PFSK-1 (cell line): ENCODE measurements at regions not wholly inside any gene's neighbourhood (a gene's known extent, or its start where the extent isn't known, plus 50 kb on each side); places are given as distances from the start of the nearest gene placed in this dataset.

Experiments
- FOXP2 ChIP-seq: optimal IDR thresholded peaks from 2 replicates; pipeline ENCODE3; 2011; ENCODE audit warnings: borderline replicate concordance, control low read depth, inconsistent platforms; ENCODE audit not compliant: insufficient read depth; ENCODE audit errors: extremely low read length, extremely low read depth
- POLR2AphosphoS5 ChIP-seq: IDR thresholded peaks from 2 replicates; pipeline ENCODE4 v1.6.1; 2012; ENCODE audit warnings: low read depth, mild to moderate bottlenecking, control low read depth, low read length, moderate library complexity
- REST ChIP-seq, 2 experiments: IDR thresholded peaks; 2 replicates each; pipeline versions ENCODE4 v1.6.1 to v1.8.0; 2011 to 2012; ENCODE audit warnings: low read depth in 2 of 2, low read length in 2 of 2, control low read depth in 1 of 2, inconsistent platforms in 1 of 2, mild to moderate bottlenecking in 1 of 2, moderate library complexity in 1 of 2; ENCODE audit not compliant: insufficient read depth in 1 of 2
- SIN3A ChIP-seq: IDR thresholded peaks from 2 replicates; pipeline ENCODE4 v1.6.1; 2012; ENCODE audit warnings: mild to moderate bottlenecking, low read length, moderate library complexity, borderline replicate concordance; ENCODE audit not compliant: insufficient read depth
- TAF1 ChIP-seq: IDR thresholded peaks from 2 replicates; pipeline ENCODE4 v1.6.1; 2012; ENCODE audit warnings: low read length, control low read depth, borderline replicate concordance; ENCODE audit not compliant: insufficient read depth

GRCh38 chr13:74450525-74450845 is 316.3 kb upstream of the KLF12 start:
- TF ChIP-seq POLR2AphosphoS5 (no peak), REST (IDR thresholded peaks at IDR 0.05; ENCODE audit: insufficient read depth in 1 of 2, low read depth in 2 of 2, low read length in 2 of 2) (no peak), TAF1 (no peak), SIN3A (no peak), FOXP2 (no peak)

- no peak for TF ChIP-seq SIN3A
- TF ChIP-seq POLR2AphosphoS5, result no peak
- TF ChIP-seq FOXP2, result no peak
- TF ChIP-seq REST (IDR thresholded peaks at IDR 0.05; ENCODE audit: insufficient read depth in 1 of 2, low read depth in 2 of 2, low read length in 2 of 2), result no peak
- no peak for TF ChIP-seq TAF1
These were observed 315.8 kb upstream of the KLF12 start for GRCh38 chr13:74449811-74450524.

DNA sequence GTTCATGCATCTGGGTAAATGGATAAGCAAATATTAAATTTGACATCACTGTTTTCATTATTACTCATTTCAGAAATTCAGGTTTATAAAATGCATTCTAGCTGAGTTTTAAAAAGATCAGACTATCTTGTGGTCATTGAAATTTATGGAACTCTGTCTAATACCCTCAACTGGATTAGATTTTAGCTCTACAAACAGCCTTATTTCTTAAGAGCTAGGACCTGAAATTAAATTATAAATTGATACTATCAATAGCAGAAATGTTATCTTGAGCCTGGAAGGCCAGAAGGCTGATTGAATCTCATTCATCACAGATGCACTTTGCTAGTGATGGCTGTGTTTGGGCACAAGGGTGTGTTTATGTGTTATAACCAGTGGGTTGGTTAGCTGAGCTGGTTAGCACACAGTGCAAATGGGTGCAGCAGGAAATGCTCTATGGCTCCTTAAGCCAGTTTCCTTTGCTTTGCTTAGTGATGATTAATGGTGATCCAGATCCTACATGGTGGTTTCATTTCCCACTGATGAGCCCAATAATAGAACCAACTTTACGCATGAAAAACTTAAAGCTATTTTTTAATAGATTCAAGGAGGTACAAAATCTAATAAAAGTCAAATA is 310.8 kb upstream of the KLF12 start:
- no peak for TF ChIP-seq REST (IDR thresholded peaks at IDR 0.05; ENCODE audit: insufficient read depth in 1 of 2, low read depth in 2 of 2, low read length in 2 of 2)
- no peak for TF ChIP-seq POLR2AphosphoS5
- TF ChIP-seq TAF1, result no peak
- no peak for TF ChIP-seq FOXP2
- no peak for TF ChIP-seq SIN3A

- TF ChIP-seq TAF1 (no peak), SIN3A (no peak), POLR2AphosphoS5 (no peak), REST (IDR thresholded peaks at IDR 0.05; ENCODE audit: insufficient read depth in 1 of 2, low read depth in 2 of 2, low read length in 2 of 2) (no peak), FOXP2 (no peak)
These were observed 310.0 kb upstream of the KLF12 start for GRCh38 chr13:74444161-74444571.

DNA sequence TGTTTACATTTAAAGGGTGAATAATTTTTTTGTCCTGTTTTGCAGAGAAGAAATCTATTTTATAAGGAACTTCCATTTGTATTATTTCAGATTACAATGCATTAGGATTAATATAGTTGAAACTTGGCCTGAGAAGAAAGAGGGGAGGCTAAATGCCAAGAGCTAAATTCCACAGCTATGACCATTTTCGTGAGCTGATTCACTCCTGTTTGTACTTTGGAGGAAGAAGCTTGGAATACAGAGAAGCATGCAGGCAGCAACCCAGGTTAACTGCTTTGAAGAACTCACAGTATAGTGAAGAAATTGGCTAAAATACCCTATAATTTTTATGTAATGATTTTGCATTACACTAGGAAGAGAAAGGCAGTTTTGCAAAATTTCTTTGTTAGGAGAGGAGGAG is 309.4 kb upstream of the KLF12 start:
- TF ChIP-seq REST (IDR thresholded peaks at IDR 0.05; ENCODE audit: insufficient read depth in 1 of 2, low read depth in 2 of 2, low read length in 2 of 2) (no peak), TAF1 (no peak), FOXP2 (no peak), POLR2AphosphoS5 (no peak), SIN3A (no peak)
